HG02798 (cell line): ENCODE measurements at regions not wholly inside any gene's neighbourhood (a gene's known extent, or its start where the extent isn't known, plus 50 kb on each side); places are given as distances from the start of the nearest gene placed in this dataset.

Experiments used
- ATAC-seq: cut with Tn5 transposase; IDR thresholded peaks from one replicate; pipeline ENCODE4 v1.9.1; 2021; ENCODE audit warnings: mild to moderate bottlenecking; ENCODE audit not compliant: unreplicated experiment, poor library complexity

DNA sequence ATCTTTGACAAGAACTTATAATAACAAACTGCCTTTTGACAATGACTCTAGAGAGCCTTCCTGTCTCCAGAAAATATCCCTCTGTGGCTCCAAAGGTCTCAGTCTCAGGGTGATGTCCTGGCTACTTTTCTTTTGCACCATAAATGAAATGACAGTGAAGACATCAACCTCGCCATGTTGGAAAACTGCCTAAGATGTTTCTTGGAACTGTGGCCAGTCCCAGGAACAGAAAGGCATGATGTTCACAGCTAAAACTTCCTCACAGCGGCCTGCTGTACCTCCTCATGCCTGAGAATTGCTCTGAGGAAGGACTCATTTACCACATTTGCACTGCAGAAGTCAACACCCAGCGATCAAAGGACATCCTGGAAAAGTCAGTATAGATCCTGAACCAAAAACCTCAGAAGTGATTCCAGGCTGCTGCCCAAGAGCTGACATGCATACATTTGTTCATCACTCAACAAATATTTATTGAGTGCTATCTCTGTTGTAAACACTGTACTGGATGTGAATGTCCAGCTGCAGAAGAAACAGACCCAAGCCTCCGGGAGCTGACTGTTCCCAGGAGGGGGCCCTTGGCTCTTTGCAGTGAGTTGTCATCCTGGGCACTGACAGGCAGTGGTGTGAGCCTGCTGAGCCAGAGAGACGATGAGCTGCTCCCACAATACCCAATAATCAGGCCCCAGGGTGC is 64.3 kb upstream of the ACSL3 start:
- ATAC-seq, result no peak

DNA sequence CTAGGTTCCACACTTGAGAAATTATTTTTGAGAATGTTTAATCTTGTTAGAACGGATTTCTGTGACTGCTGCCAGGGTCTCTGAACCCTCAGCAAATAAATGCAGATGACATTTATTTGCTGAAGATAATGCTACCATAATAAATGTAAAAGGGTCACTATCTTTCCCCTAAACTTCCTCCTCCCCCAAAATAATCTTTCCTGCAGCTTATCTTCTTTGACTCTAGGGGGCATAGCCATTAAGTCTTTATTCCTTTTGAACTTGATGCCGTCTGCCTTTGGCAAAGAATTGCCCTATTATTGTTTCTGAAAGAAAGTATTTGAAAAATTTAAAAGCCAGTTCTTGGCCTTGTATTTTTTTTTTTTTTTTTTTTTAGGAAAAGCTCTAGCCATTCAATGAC is 63.6 kb upstream of the ACSL3 start:
- peak; percentile 46 for ATAC-seq

DNA sequence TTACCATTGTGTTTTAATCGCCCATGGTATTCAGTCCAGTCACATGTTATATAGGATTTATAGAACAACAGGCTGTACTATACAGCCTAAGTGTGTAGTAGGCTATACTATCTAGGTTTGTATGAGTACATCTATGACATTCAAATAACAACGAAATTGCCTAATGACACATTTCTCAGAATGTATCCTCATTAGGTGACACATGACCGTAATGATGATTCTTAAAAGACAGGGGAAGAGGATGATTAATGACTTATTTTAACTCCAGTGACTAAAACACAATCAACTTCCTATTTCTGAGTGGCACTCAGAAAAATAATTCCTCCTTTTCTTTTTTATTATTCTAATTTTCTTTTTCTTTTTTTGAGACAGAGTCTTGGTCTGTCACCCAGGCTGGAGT is 63.0 kb upstream of the ACSL3 start:
- ATAC-seq, result no peak

DNA sequence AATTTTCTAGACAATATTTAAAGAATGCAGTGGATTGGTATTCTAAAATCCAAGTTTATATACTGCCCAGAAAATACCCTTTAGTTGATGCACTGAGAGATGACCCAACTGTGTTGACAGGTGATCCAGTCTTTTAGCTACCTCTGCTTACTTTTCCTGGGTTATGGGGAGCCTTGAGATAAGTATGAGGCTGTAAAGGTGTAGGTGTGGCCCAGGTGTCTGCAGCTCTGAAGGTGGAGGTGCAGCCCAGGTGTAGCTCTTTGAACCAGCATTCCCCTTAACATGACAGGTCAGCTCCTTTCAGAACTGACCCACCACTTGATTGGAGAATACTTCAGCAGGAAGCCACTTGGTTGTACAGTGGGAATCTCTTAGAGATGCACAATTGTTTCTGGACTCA is 62.3 kb upstream of the ACSL3 start:
- ATAC-seq, result no peak

DNA sequence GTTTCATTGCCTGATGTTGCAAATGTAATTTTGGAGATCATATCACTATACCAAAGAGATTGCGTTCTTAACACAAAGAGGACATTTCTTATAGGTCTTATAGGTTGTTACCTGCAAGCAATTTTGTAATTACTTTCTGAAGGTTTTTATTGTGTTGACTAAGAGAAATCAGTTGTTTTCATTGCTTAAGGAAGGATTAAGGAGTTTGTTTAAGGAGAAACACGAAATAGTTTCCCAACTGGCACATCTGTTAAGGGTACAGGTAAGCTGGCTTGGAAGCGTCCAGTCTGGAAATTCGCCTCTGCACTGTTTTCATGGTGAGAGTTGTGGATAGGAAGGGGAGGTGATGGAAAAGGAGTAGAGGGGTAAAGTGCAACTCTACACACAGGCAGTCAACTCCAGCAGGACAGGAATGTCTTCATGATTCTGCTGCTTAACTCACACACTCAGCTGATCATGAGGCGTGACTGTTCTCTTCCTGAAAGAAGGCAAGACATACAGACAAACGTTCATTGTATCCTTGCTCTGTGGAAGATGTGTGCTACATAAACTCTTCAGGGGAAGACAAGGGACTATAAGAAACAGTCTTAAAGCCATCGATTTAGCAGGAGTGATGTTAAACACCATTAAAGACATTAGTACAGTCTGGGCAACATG is 61.4 kb upstream of the ACSL3 start:
- no peak for ATAC-seq

DNA sequence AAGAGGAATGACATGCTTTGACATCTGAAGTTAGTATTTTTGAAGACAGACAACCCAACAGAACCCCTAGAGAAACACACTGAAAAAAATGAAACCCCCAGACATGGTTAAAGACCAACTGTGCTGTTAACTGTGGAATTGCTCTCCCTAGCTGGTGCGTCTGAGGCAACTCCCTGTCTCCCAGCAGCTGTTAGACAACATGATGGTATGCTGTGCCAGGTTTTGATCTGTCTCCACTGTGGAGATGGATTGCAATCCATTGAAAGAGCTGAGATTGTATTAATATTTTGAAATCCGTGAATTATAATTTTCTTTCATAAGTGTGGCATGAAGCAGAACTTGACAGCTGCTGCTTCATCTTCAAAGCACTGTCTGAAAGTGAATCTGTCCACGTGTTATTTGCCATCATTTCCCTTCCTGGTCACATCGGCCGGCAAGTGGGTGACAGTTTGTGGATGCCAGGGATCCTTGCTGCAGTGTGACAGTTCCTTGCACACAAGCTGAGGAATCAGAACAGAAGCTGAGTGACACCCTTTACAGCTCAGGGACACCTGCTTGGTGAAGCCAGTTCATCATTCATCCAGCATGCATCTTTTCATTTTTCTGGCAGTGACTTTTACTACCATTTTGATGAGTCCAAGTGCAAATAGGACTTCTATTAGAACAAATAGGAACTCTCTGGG is 58.2 kb upstream of the ACSL3 start:
- ATAC-seq, result no peak

DNA sequence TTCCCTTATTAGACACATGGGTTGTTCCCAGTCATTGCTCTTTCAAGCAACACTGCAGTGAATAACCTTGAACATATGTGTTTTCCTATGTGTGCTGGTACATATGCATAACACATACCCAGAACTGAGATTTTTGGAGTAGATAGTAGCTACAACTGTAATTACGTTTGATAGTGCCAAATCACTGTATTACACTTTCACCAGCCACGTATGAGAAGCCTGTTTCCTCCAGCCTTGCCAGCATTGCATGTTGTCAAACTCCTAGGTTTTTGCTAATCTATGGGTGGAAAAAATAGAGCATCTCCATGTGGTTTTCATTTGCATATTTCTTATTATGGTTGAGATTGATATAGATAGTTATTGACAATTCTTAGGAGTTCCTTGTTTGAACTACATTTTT is 56.5 kb upstream of the ACSL3 start:
- no peak for ATAC-seq

DNA sequence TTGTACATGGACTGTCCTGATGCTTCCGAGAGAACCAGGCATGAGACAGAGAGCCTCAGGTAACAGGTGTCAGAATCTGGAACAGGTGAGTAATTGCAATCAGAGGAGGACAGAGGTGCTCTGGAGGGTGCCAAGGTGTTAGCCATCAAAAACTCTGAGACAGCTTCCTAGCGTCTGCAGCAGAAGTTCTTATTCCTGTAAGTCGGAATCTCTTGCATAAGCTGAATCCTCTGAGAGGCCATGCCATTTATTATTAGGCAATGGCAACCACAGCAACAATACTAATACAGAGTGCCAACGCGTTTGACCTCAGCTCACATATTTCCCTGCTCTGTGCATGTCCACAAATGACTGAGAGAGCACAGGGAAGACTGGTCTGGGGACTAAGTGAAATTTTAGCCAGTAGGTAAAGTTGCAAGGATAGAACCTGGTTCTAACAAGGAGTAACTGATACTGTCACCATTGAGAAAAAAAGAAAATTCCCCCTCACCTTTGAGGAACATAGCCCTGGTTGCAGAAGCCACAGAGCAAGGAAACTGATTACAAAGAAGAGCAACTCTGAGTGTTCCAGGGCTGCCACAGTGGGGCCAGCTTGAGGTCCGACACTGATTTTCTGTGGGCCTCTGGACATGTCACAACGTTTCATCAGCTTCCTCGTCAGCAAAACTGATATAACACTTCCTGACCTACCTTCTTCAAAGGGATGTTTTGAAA is 55.1 kb upstream of the ACSL3 start:
- no peak for ATAC-seq

DNA sequence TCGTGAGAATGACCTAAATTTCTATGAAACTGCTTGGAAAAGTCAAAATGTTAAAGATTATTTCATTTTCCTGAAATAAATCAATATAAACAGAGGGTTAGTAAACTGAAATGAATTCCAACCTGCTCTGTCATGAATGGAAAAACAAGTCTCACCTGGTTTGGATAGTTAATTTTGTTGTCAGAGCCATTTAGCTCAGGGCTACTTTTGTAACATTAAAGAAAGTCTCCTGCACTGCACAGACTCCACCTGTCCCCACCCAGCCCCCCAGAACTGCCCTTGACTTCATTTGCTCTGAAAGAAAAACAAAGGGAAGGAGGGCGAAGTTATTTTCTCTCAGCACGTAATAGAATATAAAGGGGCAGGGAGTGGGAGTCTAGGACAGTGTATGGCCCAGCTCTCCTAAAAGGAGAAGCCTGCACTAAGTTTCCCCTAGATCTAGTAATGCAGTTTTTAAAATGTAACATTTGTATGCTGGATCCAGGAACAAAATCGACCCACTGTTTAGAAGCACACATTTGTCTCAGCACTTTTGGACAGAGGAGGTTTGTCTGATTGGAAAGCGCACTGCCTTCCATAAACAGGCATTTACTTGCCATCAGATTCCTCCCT is 54.2 kb upstream of the ACSL3 start:
- ATAC-seq, result no peak

DNA sequence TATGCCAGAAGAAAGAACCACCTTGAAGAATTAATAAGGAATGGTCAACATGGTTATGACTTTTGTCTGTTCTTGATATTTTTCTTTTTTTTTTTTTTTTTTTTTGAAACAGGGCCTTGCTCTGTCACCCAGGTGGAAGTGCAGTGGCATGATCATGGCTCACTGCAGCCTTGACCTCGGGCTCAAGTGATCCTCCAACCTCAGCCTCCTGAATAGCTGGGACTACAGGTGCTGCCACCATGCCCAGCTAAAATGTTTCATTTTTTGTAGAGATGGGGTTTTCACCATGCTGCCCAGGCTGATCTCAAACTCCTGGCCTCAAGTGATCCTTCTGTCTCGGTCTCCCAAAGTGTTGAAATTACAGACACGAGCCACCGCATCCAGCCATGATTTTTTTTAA is 53.4 kb upstream of the ACSL3 start:
- ATAC-seq, result no peak

DNA sequence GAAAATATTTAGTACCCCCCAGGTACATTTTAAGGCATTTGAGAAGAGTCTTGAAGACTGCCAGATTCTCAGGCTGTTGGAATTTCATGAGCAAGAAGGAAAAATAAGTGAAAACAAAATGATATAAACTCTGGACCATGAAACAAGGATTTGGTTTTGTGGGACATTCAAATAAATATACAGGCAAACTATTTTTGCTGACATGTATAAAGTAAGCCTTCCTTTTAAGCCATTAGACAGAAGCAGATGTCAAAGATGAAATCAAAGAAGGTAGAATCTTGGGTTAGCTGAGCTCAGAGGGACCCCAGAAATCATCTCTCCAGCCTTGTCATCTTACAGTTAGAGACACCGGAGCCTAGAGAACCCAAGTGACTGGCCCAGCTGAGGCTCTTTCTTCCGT is 51.3 kb upstream of the ACSL3 start:
- no peak for ATAC-seq

DNA sequence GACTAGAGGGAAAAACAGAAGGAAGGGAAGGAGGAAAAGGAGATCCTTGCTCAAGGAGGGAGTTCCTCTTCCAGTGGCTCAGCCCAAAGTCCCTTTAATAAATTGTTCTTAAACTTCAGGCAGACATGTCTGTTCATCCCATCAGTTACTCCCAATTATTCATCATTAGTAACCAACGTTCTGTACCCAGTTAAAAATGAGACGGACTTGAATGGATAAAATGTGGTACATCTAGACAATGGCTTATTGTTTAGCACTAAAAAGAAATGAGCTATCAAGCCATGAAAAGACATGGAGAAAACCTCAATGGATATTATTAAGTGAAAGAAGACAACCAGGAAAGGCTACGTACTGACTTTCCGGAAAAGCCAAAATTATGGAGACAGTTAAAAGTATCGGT is 50.8 kb upstream of the ACSL3 start:
- no peak for ATAC-seq
